KBM-7 (cell line): ENCODE measurements at regions not wholly inside any gene's neighbourhood (a gene's known extent, or its start where the extent isn't known, plus 50 kb on each side); places are given as distances from the start of the nearest gene placed in this dataset.
"Not testable (repeated sequence)": the region's sequence is repeated elsewhere in the genome, so short reads cannot be mapped to it uniquely, and the experiment has no call there.

ENCODE experiments used
- DNase-seq: peaks from one replicate; pipeline ENCODE4 v3.0.0-alpha.2; 2015
- in situ Hi-C: fragments of 300-500 bp; cut with MboI; formaldehyde crosslinking; loops from 2 replicates; pipeline ENCODE4 v1.14.3; 2020; ENCODE audit warnings: low sequenced_read_pairs, low pct_unique_long_range_greater_than_20kb, mixed read lengths

- in situ Hi-C loops = no loop called here
- no peak for DNase-seq
These were observed 701.5 kb downstream of the NUP35 start for GRCh38 chr2:183825710-183826109.

GRCh38 chr2:183829931-183830330 is 705.7 kb downstream of the NUP35 start:
- no peak for DNase-seq
- in situ Hi-C loops = no loop called here

DNA sequence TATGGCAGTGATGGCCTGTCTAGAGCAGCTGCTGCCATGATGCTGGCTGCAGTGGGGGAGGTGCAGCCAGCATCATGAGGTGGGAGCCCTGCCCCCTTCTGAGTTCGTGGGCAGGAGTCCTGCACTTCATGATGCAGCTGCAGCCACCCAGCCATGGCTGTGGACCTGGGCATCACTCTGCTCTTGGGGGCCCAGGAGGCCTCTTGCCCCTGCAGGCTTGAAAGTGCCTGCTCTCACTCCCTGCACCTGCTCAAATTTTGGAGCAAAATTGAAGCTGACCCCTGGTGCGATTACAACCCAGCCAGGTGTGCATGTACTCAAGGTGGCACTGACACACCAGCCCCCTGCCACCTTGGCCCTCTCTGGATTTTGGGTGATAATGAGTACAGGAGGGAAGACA is 712.9 kb downstream of the NUP35 start:
- no peak for DNase-seq

DNA sequence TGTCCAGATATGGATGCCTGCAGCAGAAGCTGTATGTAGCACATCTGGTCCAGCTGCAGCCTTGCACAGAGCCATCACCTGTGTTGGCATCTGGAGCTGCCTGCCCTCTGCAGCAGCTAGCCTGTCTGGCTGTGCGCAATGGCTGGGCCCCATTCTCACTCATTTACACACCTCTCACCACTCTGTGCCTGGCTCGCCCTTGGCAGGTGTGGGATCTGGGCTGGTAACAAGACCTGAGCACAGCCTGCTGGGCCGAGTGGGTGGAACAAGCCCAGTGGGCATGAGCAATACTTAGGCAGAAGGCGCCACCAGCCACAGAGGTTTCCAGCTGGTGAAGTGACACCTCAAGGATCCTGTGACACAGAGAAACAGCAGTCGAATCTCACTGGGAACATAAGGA is 714.1 kb downstream of the NUP35 start:
- in situ Hi-C loops = no loop called here
- DNase-seq = no peak

More for the DNA sequence above, 712.9 kb downstream of the NUP35 start:
- in situ Hi-C loops = no loop called here

DNA sequence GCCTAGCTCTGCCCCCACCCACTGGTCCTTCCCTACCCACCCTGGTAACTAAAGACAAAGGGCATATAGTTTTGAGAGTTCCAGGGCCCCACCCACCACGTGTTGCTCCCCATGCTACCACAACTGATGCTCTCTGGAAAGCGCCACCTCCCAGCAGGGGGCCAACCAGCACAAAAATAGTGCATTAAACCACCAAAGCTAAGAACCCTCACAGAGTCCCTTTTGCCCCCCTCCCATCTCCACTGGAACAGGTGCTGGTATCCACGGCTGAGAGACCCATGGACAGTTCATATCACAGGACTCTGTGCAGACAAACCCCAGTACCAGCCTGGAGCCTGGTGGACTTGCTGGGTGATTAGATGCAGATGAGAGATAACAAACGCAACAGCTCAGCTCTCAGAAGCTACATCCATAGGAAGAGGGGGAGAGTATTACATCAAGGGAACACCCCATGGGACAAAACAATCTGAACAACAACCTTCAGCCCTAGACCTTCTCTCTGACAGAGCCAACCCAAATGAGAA is 715.9 kb downstream of the NUP35 start:
- DNase-seq = no peak
- in situ Hi-C loops = no loop called here

DNA sequence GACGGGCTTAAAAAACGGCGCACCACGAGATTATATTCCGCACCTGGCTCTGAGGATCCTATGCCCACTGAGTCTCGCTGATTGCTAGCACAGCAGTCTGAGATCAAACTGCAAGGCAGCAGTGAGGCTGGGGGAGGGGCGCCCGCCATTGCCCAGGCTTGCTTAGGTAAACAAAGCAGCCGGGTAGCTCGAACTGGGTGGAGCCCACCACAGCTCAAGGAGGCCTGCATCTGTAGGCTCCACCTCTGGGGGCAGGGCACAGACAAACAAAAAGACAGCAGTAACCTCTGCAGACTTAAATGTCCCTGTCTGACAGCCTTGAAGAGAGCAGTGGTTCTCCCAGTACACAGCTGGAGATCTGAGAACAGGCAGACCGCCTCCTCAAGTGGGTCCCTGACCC is 725.6 kb downstream of the NUP35 start:
- DNase-seq, in situ Hi-C loops: not testable (repeated sequence)

DNA sequence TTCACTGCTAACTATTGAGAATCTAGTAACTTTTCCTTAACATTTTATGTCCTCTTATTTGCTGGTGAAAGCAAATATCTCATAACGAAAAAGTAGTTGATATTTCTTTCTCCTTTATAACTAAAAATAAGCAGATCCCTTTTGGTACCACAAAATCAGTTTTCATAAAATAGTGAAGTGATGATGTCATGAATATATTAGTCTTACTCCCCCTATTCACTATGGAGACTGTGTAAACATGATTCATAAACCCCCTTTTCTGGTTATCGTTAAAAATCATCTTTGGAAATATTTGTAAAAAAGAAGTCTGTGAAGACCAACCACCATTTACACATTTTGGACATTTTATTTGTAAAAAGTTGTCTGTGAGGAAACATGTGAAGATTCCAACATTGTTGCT is 734.9 kb downstream of the NUP35 start:
- no peak for DNase-seq
- in situ Hi-C loops = no loop called here

DNA sequence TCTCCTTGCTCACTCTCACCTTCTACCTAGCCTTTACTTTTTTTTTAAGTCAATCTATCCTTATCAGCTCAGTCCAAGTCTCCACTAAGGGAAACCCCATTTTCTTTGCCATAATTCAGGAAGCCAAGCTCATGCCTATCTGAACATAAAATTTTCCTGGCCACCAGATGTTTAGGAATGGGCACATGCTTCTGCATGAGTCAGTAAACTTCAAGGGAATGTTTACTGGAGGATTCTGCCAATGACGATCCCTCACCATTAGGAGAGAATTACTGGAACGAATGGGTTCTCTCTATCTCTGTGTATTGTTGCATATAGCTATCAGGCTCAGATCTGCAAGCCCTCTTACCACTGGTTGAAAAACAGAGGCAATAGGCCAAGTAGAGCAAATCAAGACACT is 731.7 kb upstream of the ZNF804A start:
- no peak for DNase-seq
- in situ Hi-C loops = no loop called here

GRCh38 chr2:183867206-183867605 is 731.1 kb upstream of the ZNF804A start:
- DNase-seq = no peak
- in situ Hi-C loops = no loop called here

- in situ Hi-C loops = no loop called here
- no peak for DNase-seq
These were observed 730.2 kb upstream of the ZNF804A start for GRCh38 chr2:183868153-183868552.

DNA sequence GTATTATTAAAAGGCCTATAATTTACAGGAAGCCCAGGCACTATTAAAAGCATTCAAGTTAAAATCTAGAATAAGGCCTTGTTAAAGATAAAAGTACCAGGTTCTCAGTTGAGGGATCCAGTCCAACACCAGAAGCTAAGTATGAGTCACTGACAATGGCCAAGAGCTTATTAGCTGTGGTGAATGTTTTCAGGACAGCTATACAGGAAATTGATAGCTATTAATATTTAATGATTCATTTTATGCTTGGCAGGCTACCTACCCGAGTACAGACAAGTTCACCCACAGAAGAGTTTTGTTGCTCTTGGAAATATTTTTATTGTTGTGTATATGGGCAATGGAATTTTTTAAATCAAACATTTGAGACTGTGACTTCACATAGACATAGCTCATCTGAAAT is 729.6 kb upstream of the ZNF804A start:
- in situ Hi-C loops = no loop called here
- DNase-seq = no peak

GRCh38 chr2:183872131-183872530 is 726.2 kb upstream of the ZNF804A start:
- in situ Hi-C loops = no loop called here
- no peak for DNase-seq

DNA sequence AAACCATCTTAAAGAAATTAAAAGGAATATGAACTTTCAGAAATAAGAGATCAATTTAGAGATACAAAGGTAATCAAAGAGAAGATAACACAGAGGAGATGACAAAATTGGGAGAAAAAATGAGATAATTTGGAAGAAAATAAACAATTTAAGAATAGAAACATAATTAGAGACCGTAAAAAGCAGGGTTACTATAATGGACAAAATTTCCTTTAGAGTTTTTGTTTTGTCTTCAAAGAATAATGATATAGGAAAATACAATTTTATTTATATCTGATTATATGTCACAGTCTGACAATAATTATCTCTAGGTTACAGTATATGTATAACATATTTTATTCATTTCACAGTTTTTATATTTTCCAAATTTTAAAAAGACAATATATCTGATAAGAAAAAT is 716.4 kb upstream of the ZNF804A start:
- no peak for DNase-seq
- in situ Hi-C loops = no loop called here

- in situ Hi-C loops = no loop called here
These were observed 705.9 kb upstream of the ZNF804A start for GRCh38 chr2:183892315-183892941.

DNA sequence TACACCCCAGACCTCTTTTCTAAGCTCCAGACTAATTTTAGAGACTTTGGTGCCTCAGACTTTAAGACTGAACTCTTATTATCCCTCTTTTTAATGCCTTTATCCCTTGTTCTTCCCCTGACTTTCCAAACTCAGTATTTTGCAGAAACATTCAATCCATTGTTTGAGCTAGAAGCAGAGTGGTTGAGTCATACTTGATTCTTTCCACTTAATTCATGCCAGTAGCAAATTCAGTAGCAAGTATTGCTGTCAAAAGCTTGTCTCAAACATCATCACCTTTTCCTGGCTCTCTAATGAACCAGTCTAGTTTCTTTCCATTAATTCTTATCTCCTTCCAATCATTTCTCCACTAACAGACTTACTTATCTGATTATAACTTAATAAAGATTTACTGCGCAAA is 699.7 kb upstream of the ZNF804A start:
- no peak for DNase-seq
- in situ Hi-C loops = no loop called here

More at GRCh38 chr2:183892315-183892941, 705.9 kb upstream of the ZNF804A start:
- no peak for DNase-seq

DNA sequence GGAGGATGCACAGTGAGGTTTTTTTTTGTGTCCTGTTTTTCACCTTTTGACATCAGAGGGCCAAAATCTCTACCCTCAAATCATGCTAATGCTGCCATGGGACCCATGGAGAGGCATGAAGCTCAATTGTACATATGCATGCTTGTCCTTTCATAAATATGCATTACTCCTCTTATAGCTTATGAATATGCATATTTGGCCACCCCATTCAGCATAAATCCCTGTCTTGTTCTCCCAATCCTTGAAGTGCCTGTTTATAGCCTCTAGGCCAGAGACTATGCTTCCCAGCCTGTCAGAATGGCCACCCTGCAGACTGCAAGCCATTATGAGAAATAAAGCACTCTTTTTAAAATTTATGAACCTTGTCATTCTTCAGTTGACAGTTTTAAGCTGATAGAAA is 696.4 kb upstream of the ZNF804A start:
- DNase-seq = no peak
- in situ Hi-C loops = no loop called here

DNA sequence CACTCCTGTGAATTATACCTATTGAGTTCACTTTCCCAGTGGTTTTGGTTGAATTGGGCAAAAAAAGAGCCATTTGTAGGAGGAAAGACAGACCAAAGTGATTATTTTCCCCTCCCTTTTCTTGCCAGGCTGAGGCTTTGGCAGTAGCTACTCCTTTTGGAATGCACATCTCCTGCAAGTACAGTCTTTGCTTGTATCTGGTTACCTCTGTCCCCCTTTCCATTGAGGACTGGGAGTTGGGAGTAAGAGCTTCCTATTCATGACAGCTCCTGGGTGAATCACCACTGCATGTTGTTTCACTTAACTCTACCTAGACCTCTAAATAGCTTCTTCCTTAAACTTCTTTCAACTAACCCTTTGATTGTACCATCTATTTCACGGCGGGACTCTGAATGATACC is 695.3 kb upstream of the ZNF804A start:
- in situ Hi-C loops = no loop called here
- no peak for DNase-seq

- DNase-seq, in situ Hi-C loops: not testable (repeated sequence)
These were observed 682.3 kb upstream of the ZNF804A start for GRCh38 chr2:183916041-183916440.

GRCh38 chr2:183919167-183919566 is 679.2 kb upstream of the ZNF804A start:
- in situ Hi-C loops = no loop called here
- no peak for DNase-seq

DNA sequence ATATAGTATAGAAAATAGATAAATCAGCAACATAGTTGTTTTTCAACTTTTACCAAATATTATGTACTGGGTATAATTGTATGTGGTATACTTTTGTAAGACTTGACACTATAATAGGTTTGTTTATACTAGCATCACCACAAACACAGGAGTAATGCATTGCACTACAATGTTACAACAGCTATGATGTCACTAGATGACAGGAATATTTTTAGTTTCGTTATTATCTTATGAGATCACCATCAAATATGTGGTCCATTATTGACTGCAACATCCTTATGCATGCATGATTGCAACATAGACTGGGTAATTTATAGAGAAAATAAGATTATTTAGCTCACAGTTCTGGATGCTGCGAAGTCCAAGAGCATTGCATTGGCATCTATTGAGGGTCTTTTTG is 678.4 kb upstream of the ZNF804A start:
- in situ Hi-C loops = no loop called here
- DNase-seq = no peak

DNA sequence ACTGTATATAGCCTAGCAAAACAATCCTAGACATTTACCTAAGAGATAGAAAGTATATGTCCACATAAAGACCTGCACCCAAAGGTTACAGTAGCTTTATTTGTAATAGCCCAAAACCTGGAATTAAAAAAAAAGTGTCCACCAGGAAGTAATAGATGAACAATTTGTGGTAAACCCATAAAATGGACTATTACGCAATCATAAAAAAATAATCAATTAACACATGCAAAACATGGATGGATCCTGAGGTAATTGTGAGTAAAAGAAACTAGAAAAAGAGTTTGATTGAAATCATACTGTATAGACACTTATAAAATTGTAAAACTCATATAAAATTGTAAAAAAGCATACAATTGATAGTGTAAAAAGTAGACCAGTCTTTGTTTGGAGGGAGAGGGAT is 673.0 kb upstream of the ZNF804A start:
- in situ Hi-C loops = no loop called here
- DNase-seq = no peak
